H1 (cell line): ENCODE measurements at regions not wholly inside any gene's neighbourhood (a gene's known extent, or its start where the extent isn't known, plus 50 kb on each side); places are given as distances from the start of the nearest gene placed in this dataset.

Experiments
- CTCF ChIP-seq, 3 experiments: IDR thresholded peaks; 1 replicate in 2 of 3; 2 replicates in 1 of 3; pipeline versions ENCODE4 v1.5.1 to v1.6.1; 2011; ENCODE audit warnings: low read length in 3 of 3, mild to moderate bottlenecking in 3 of 3, inconsistent platforms in 2 of 3, low read depth in 1 of 3, moderate library complexity in 1 of 3; ENCODE audit not compliant: insufficient read depth in 1 of 3; ENCODE audit errors: control extremely low read depth in 1 of 3
- NANOG ChIP-seq: IDR thresholded peaks from 2 replicates; pipeline ENCODE4 v1.6.1; 2011; ENCODE audit warnings: low read length, low read depth, mild to moderate bottlenecking, inconsistent platforms; ENCODE audit not compliant: insufficient read depth, poor library complexity, severe bottlenecking

- no peak for TF ChIP-seq NANOG
- no peak for TF ChIP-seq CTCF (IDR thresholded peaks at IDR 0.05; ENCODE audit: control extremely low read depth in 1 of 3, insufficient read depth in 1 of 3, low read depth in 1 of 3, low read length in 3 of 3)
These were observed 66.4 kb upstream of the DAB2 start (continued) for GRCh38 chr5:39491210-39491609.
